Uterus (tissue), 3 donors: ENCODE measurements at regions not wholly inside any gene's neighbourhood (a gene's known extent, or its start where the extent isn't known, plus 50 kb on each side); places are given as distances from the start of the nearest gene placed in this dataset.

ENCODE experiments used
- DNase-seq, 2 donors: peaks; one replicate each; pipeline ENCODE4 v3.0.0-alpha.2; 2019 to 2020
- H3K27ac ChIP-seq, 2 donors: fragments of 200-600 bp; sonication (generic); 1 replicate in 1 of 2; 2 replicates in 1 of 2; pipeline ENCODE4 v1.5.1; 2016 to 2018
- H3K27me3 ChIP-seq, 2 donors: fragments of 200-600 bp; sonication (generic); one replicate each; pipeline ENCODE4 v1.5.1; 2018 to 2019; ENCODE audit warnings: control low read depth in 1 of 2
- H3K36me3 ChIP-seq, 2 donors: fragments of 200-600 bp; sonication (generic); one replicate each; pipeline ENCODE4 v1.5.1; 2019; ENCODE audit warnings: control low read depth in 1 of 2
- H3K4me1 ChIP-seq, 2 donors: fragments of 200-600 bp; sonication (generic); one replicate each; pipeline ENCODE4 v1.5.1; 2018 to 2019; ENCODE audit warnings: control low read depth in 1 of 2
- H3K4me3 ChIP-seq, 2 donors: fragments of 200-600 bp; sonication (generic); 1 replicate in 1 of 2; 2 replicates in 1 of 2; pipeline ENCODE4 v1.5.1; 2018 to 2019; ENCODE audit warnings: mild to moderate bottlenecking in 1 of 2
- H3K9me3 ChIP-seq, 2 donors: fragments of 200-600 bp; sonication (generic); one replicate each; pipeline ENCODE4 v1.5.1; 2019; ENCODE audit warnings: control low read depth in 1 of 2
- CTCF ChIP-seq, 4 experiments: fragments of 200-600 bp in 2 of 4; fragments of 450-650 bp in 2 of 4; sonication (generic) in 2 of 4; IDR thresholded peaks; one replicate each; pipeline ENCODE4 v1.5.1; 2016 to 2019; ENCODE audit warnings: antibody characterized with exemption in 4 of 4, mild to moderate bottlenecking in 2 of 4, moderate library complexity in 1 of 4
- POLR2A ChIP-seq, 2 donors: fragments of 450-650 bp; IDR thresholded peaks; one replicate each; pipeline ENCODE4 v1.6.1; 2016; ENCODE audit warnings: antibody characterized with exemption in 2 of 2, mild to moderate bottlenecking in 1 of 2, moderate library complexity in 1 of 2
- intact Hi-C: fragments of 100-400 bp; cut with DNase I; formaldehyde crosslinking; loops from one replicate; pipeline ENCODE4 v1.15.1; 2023; ENCODE audit warnings: low total_unique reads
- donor health status: DM: yes; HTN: yes; CAD: no.

DNA sequence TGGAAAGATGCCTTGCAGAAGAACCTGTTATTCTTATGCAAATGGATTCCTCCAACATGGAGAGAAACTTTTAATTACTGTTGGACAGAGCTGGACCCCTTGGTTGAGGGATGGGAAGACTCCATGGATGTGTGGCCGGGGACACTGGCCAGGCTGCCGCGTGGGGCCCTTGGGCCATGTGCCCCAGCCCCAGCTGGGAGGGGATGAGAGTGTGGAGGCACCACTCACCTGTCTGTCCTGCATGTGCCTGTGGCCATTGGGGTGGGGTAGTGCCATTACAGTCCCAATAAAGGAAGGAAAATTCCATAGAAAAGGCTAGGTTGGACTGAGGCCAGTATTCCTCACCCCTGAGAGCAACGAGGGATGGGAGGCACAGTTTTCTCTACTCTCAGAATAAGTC is 564.5 kb upstream of the PTBP2 start:
- no peaks in the 10 kb centered on the region for H3K27me3 ChIP-seq
- no peak for DNase-seq
- TF ChIP-seq POLR2A (IDR thresholded peaks at IDR 0.05) (no peak), CTCF (IDR thresholded peaks at IDR 0.05) (no peak)
- H3K9me3 ChIP-seq, result no peaks in the 10 kb centered on the region
- H3K4me3 ChIP-seq, result no peak overlapping the region
- intact Hi-C loops, result no loop called here
- no peaks in the 10 kb centered on the region for H3K36me3 ChIP-seq
- H3K27ac ChIP-seq, result no peak overlapping the region
- H3K4me1 ChIP-seq, result no peaks in the 10 kb centered on the region

DNA sequence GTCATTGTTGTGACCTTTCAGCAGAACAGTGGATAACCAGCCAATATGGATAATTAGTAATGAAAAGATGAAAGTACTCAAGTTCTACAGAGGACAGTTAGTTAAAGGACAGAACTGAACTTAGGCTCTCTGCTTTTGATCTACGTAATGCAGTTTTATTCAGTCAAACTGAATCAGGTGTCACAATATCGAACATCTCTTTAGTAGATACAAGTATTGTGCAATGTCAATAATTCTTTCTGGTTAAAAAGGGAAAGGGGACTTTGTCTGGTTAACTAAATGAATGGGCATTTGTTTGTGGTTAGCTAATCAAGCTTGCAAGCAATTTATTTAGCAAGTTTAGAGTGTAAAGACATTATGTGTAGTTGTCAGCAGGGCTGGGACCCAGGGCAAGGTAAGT is 562.2 kb upstream of the PTBP2 start:
- H3K9me3 ChIP-seq, result no peaks in the 10 kb centered on the region
- H3K27me3 ChIP-seq, result no peaks in the 10 kb centered on the region
- H3K27ac ChIP-seq, result no peak overlapping the region
- no peak overlapping the region for H3K4me3 ChIP-seq
- intact Hi-C loops, result no loop called here
- H3K36me3 ChIP-seq, result no peaks in the 10 kb centered on the region
- TF ChIP-seq CTCF (IDR thresholded peaks at IDR 0.05) (no peak), POLR2A (IDR thresholded peaks at IDR 0.05) (no peak)
- H3K4me1 ChIP-seq, result no peaks in the 10 kb centered on the region
- DNase-seq, result no peak

DNA sequence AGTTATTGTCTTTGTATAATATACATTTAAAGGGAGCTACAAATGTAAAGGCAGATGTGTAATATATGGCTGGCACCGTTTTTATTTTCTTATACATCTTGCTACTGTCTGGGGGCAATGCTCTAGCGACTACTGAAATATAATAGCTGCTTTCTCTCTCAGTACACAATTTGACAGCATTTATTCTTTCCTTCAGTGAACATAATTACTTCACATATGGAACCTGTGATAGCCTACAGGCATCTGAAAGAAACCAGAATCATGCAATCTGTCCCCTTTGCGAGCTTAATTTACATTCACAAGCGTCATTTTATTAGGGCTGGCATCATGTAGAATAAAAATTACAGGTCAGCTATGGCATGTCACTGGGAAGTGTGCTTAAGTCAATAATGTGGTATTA is 557.5 kb upstream of the PTBP2 start:
- TF ChIP-seq CTCF (IDR thresholded peaks at IDR 0.05) (no peak), POLR2A (IDR thresholded peaks at IDR 0.05) (no peak)
- DNase-seq, result no peak
- intact Hi-C loops, result no loop called here
- no peaks in the 10 kb centered on the region for H3K4me1 ChIP-seq
- H3K36me3 ChIP-seq, result no peaks in the 10 kb centered on the region
- no peaks in the 10 kb centered on the region for H3K9me3 ChIP-seq
- no peak overlapping the region for H3K27ac ChIP-seq
- H3K27me3 ChIP-seq, result no peaks in the 10 kb centered on the region
- H3K4me3 ChIP-seq, result no peak overlapping the region

DNA sequence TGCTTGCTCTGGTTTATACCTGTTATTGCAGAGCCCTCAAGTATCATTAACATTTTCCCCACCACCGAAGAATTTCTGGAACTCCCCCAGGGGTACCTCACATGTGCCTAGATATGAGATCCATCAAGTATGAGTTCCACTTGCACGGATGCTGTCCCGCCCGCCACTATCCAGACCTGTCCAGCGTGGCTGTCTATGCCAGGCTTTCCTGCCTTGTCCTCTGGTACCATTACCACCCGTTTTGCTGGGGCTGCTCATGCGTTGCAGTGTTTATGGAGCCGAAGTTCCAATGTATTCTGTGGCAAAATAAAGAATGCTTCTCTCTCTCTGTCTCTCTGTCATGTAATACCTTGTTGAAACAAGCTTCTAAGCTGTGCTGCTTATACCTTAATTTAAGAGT is 543.5 kb upstream of the PTBP2 start:
- Histone ChIP-seq H3K4me1 (no peaks in the 10 kb centered on the region), H3K36me3 (peaks cover 0 to 3% of the 10 kb centered on the region in 2 donors), H3K27me3 (no peaks in the 10 kb centered on the region), H3K27ac (no peak overlapping the region), H3K4me3 (no peak overlapping the region), H3K9me3 (no peaks in the 10 kb centered on the region)
- TF ChIP-seq POLR2A (IDR thresholded peaks at IDR 0.05), result no peak
- no peak for TF ChIP-seq CTCF (IDR thresholded peaks at IDR 0.05)
- no peak for DNase-seq
- intact Hi-C loops, result no loop called here

DNA sequence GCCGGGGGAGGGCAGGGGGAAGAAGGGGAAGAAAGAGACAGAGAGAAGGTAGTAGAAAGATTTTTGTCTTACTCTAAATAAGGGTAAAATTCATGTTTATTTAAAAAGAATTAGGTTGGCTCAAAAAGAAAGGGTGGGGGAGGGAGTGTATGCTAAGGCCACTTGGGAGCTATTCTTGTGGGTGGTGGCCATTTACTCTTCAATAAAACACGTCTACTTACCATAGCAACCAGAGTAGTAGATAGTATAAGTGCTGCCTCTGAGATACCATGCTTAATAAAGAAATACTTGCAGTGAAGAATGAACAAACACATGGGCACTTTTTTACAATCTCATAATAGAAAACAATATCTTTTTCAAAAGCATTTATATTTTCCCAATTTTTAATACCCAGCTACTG is 538.1 kb upstream of the PTBP2 start:
- no peaks in the 10 kb centered on the region for H3K9me3 ChIP-seq
- H3K27me3 ChIP-seq, result no peaks in the 10 kb centered on the region
- TF ChIP-seq POLR2A (IDR thresholded peaks at IDR 0.05) (no peak), CTCF (IDR thresholded peaks at IDR 0.05) (no peak)
- no peak overlapping the region for H3K27ac ChIP-seq
- DNase-seq, result no peak
- no peaks in the 10 kb centered on the region for H3K4me1 ChIP-seq
- H3K36me3 ChIP-seq, result no peaks in the 10 kb centered on the region
- intact Hi-C loops, result no loop called here
- H3K4me3 ChIP-seq, result no peak overlapping the region
